ENCODE measurements at regions not wholly inside any gene's neighbourhood (a gene's known extent, or its start where the extent isn't known, plus 50 kb on each side); places are given as distances from the start of the nearest gene placed in this dataset.
"Not testable (repeated sequence)": the region's sequence is repeated elsewhere in the genome, so short reads cannot be mapped to it uniquely, and the experiment has no call there.

GRCh38 chr4:170374770-170375169 lies 285.0 kb upstream of the AADAT start:
- Histone ChIP-seq H2AFZ (no peak overlapping the region), H3K27me3 (ENCODE audit: control insufficient read depth, insufficient read depth, low read length) (no peaks in the 10 kb centered on the region), H3K27ac (no peak overlapping the region), H3K9ac (no peak overlapping the region), H3K79me2 (no peaks in the 10 kb centered on the region), H3K4me3 (ENCODE audit: low read depth, low read length) (no peak overlapping the region), H3K4me1 (no peaks in the 10 kb centered on the region), H3K9me3 (ENCODE audit: control insufficient read depth, low read length) (no peaks in the 10 kb centered on the region), H3K36me3 (ENCODE audit: control insufficient read depth, insufficient read depth, low read length) (no peaks in the 10 kb centered on the region), H3K4me2 (ENCODE audit: low read length) (no peak overlapping the region)
- no peak for TF ChIP-seq CTCF (IDR thresholded peaks at IDR 0.05)

- H3K36me3 ChIP-seq (ENCODE audit: control insufficient read depth, insufficient read depth, low read length), result no peaks in the 10 kb centered on the region
Observed at GRCh38 chr4:170348945-170349344, 259.2 kb upstream of the AADAT start.

GRCh38 chr4:170347191-170347590 lies 257.4 kb upstream of the AADAT start:
- not testable (repeated sequence) for H3K36me3 ChIP-seq (ENCODE audit: control insufficient read depth, insufficient read depth, low read length); H3K4me2 ChIP-seq (ENCODE audit: low read length); H3K27ac ChIP-seq; H3K4me3 ChIP-seq (ENCODE audit: low read depth, low read length); H3K9ac ChIP-seq; H3K79me2 ChIP-seq; H2AFZ ChIP-seq; H3K9me3 ChIP-seq (ENCODE audit: control insufficient read depth, low read length); H3K4me1 ChIP-seq; H3K27me3 ChIP-seq (ENCODE audit: control insufficient read depth, insufficient read depth, low read length)

More at GRCh38 chr4:170348945-170349344, 259.2 kb upstream of the AADAT start:
- no peaks in the 10 kb centered on the region for H3K9me3 ChIP-seq (ENCODE audit: control insufficient read depth, low read length)
- H3K9ac ChIP-seq, result no peak overlapping the region
- no peaks in the 10 kb centered on the region for H3K4me1 ChIP-seq
- H3K79me2 ChIP-seq, result no peaks in the 10 kb centered on the region
- no peak overlapping the region for H3K27ac ChIP-seq
- no peak for TF ChIP-seq CTCF (IDR thresholded peaks at IDR 0.05)
- H3K27me3 ChIP-seq (ENCODE audit: control insufficient read depth, insufficient read depth, low read length), result no peaks in the 10 kb centered on the region
- H3K4me3 ChIP-seq (ENCODE audit: low read depth, low read length), result no peak overlapping the region
- no peak overlapping the region for H3K4me2 ChIP-seq (ENCODE audit: low read length)
- no peak overlapping the region for H2AFZ ChIP-seq

- no peaks in the 10 kb centered on the region for H3K27me3 ChIP-seq (ENCODE audit: control insufficient read depth, insufficient read depth, low read length)
- no peak overlapping the region for H3K4me2 ChIP-seq (ENCODE audit: low read length)
- no peaks in the 10 kb centered on the region for H3K4me1 ChIP-seq
- no peak for TF ChIP-seq CTCF (IDR thresholded peaks at IDR 0.05)
- H3K9me3 ChIP-seq (ENCODE audit: control insufficient read depth, low read length), result no peaks in the 10 kb centered on the region
- no peak overlapping the region for H3K4me3 ChIP-seq (ENCODE audit: low read depth, low read length)
- H2AFZ ChIP-seq, result no peak overlapping the region
- H3K36me3 ChIP-seq (ENCODE audit: control insufficient read depth, insufficient read depth, low read length), result no peaks in the 10 kb centered on the region
- H3K9ac ChIP-seq, result no peak overlapping the region
- H3K27ac ChIP-seq, result no peak overlapping the region
- H3K79me2 ChIP-seq, result no peaks in the 10 kb centered on the region
Observed at GRCh38 chr4:170339522-170339921, 249.8 kb upstream of the AADAT start.

GRCh38 chr4:170336238-170336775 lies 246.6 kb upstream of the AADAT start:
- Histone ChIP-seq H3K27me3 (ENCODE audit: control insufficient read depth, insufficient read depth, low read length) (no peaks in the 10 kb centered on the region), H3K4me1 (no peaks in the 10 kb centered on the region), H2AFZ (no peak overlapping the region), H3K9ac (no peak overlapping the region), H3K27ac (no peak overlapping the region), H3K9me3 (ENCODE audit: control insufficient read depth, low read length) (no peaks in the 10 kb centered on the region), H3K79me2 (no peaks in the 10 kb centered on the region), H3K36me3 (ENCODE audit: control insufficient read depth, insufficient read depth, low read length) (no peaks in the 10 kb centered on the region), H3K4me3 (ENCODE audit: low read depth, low read length) (no peak overlapping the region), H3K4me2 (ENCODE audit: low read length) (no peak overlapping the region)
- TF ChIP-seq CTCF (IDR thresholded peaks at IDR 0.05), result no peak

Data from parathyroid adenoma (tissue), 2 donors.